Breast epithelium (tissue), 4 donors: ENCODE measurements at regions not wholly inside any gene's neighbourhood (a gene's known extent, or its start where the extent isn't known, plus 50 kb on each side); places are given as distances from the start of the nearest gene placed in this dataset.

ENCODE experiments used
- DNase-seq, 2 donors: peaks; one replicate each; pipeline ENCODE4 v3.0.0-alpha.2; 2019; ENCODE audit warnings: low spot score in 2 of 2
- H3K27ac ChIP-seq, 2 donors: fragments of 200-600 bp; sonication (generic) in 1 of 2; one replicate each; pipeline ENCODE4 v1.5.1; 2016 to 2019; ENCODE audit warnings: mild to moderate bottlenecking in 1 of 2
- H3K27me3 ChIP-seq, 2 donors: fragments of 200-600 bp; sonication (generic) in 1 of 2; one replicate each; pipeline versions ENCODE4 v1.5.1 to v1.6.0; 2017 to 2019; ENCODE audit warnings: control low read depth in 1 of 2, mild to moderate bottlenecking in 1 of 2
- H3K36me3 ChIP-seq: fragments of 200-600 bp; one replicate; pipeline ENCODE4 v1.5.1; 2019
- H3K4me1 ChIP-seq, 2 donors: fragments of 200-600 bp; sonication (generic); one replicate each; pipeline ENCODE4 v1.5.1; 2016 to 2019; ENCODE audit warnings: control low read depth in 1 of 2
- H3K4me3 ChIP-seq, 3 donors: fragments of 200-600 bp; sonication (generic); 1 replicate in 2 of 3; 2 replicates in 1 of 3; pipeline ENCODE4 v1.5.1; 2016 to 2019; ENCODE audit warnings: mild to moderate bottlenecking in 3 of 3, moderate library complexity in 2 of 3
- H3K9me3 ChIP-seq, 2 donors: fragments of 200-600 bp; sonication (generic) in 1 of 2; one replicate each; pipeline ENCODE4 v1.5.1; 2016 to 2019; ENCODE audit warnings: control low read depth in 1 of 2
- POLR2A ChIP-seq: fragments of 450-650 bp; IDR thresholded peaks from one replicate; pipeline ENCODE4 v1.6.1; 2016; ENCODE audit warnings: antibody characterized with exemption, mild to moderate bottlenecking, moderate library complexity
- POLR2AphosphoS5 ChIP-seq, 3 donors: sonication (generic); formaldehyde crosslinking; IDR thresholded peaks; one replicate each; pipeline ENCODE4 v1.6.1; 2017; ENCODE audit warnings: antibody characterized with exemption in 3 of 3
- intact Hi-C: fragments of 100-400 bp; cut with DNase I; formaldehyde crosslinking; loops from one replicate; pipeline ENCODE4 v1.15.1; 2023; ENCODE audit warnings: low total_unique reads
- TF ChIP-seq, protein P1 (sequence below), 3 donors: fragments of 450-650 bp; IDR thresholded peaks; one replicate each; pipeline ENCODE4 v1.5.1; 2016 to 2017; ENCODE audit warnings: antibody characterized with exemption in 3 of 3, mild to moderate bottlenecking in 3 of 3, moderate library complexity in 3 of 3

DNA sequence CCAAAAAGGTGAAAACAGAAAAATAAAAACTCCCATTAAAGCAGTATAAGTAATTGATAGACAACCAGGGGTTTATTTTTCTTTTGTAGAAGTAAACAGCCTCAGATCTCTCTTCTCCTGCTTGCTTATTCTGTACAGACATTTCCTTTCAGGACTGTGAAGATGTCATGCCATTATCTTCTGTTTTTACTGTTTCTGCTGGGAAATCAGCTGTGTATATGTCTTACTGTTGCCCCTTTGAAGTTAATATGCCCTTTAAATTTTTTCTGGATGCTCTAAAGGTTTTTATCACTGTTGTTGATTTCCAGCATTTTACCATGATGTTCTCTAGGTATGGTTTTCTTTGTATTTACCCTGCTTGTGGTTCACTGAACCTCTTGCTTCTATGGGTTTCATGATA lies 199.5 kb downstream of the NXNL2 start:
- no peak overlapping the region for H3K27ac ChIP-seq
- H3K4me3 ChIP-seq, result no peak overlapping the region
- H3K9me3 ChIP-seq, result no peaks in the 10 kb centered on the region
- H3K27me3 ChIP-seq, result no peaks in the 10 kb centered on the region
- DNase-seq, result no peak
- no peak for TF ChIP-seq POLR2A
- TF ChIP-seq, protein P1, sequence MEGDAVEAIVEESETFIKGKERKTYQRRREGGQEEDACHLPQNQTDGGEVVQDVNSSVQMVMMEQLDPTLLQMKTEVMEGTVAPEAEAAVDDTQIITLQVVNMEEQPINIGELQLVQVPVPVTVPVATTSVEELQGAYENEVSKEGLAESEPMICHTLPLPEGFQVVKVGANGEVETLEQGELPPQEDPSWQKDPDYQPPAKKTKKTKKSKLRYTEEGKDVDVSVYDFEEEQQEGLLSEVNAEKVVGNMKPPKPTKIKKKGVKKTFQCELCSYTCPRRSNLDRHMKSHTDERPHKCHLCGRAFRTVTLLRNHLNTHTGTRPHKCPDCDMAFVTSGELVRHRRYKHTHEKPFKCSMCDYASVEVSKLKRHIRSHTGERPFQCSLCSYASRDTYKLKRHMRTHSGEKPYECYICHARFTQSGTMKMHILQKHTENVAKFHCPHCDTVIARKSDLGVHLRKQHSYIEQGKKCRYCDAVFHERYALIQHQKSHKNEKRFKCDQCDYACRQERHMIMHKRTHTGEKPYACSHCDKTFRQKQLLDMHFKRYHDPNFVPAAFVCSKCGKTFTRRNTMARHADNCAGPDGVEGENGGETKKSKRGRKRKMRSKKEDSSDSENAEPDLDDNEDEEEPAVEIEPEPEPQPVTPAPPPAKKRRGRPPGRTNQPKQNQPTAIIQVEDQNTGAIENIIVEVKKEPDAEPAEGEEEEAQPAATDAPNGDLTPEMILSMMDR (IDR thresholded peaks at IDR 0.05), result no peak
- no peak for TF ChIP-seq POLR2AphosphoS5 (IDR thresholded peaks at IDR 0.05)
- intact Hi-C loops, result no loop called here
- H3K4me1 ChIP-seq, result no peaks in the 10 kb centered on the region
- H3K36me3 ChIP-seq, result no peaks in the 10 kb centered on the region

- intact Hi-C loops, result no loop called here
- Histone ChIP-seq H3K4me1 (no peaks in the 10 kb centered on the region), H3K27ac (no peak overlapping the region), H3K36me3 (no peaks in the 10 kb centered on the region), H3K4me3 (no peak overlapping the region), H3K9me3 (no peaks in the 10 kb centered on the region), H3K27me3 (no peaks in the 10 kb centered on the region)
- no peak for DNase-seq
- TF ChIP-seq POLR2AphosphoS5 (IDR thresholded peaks at IDR 0.05), result no peak
- TF ChIP-seq, protein P1 (IDR thresholded peaks at IDR 0.05), result no peak
- TF ChIP-seq POLR2A, result no peak
Observed at GRCh38 chr9:88736136-88736637, 201.2 kb downstream of the NXNL2 start.

DNA sequence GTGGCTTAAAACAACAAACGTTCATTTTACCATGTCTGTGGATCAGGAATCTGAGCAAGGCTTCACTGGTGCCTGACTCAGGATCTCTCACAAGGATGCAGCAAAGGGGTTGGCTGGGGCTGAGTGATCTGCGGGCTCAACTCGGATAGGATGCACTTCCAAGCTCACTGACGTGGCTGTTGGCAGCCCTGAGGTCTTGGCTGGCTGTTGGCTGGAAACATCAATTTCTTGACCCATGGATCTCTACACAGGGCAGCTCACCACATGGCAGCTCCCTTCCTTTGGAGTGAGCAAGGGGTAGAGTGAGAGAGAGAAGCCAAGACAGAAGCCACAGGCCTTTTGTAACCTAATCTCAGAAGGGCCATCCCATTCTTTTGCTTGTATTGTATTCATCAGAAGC lies 202.1 kb downstream of the NXNL2 start:
- Histone ChIP-seq H3K9me3 (no peaks in the 10 kb centered on the region), H3K36me3 (no peaks in the 10 kb centered on the region), H3K4me1 (no peaks in the 10 kb centered on the region), H3K27me3 (no peaks in the 10 kb centered on the region), H3K27ac (no peak overlapping the region), H3K4me3 (no peak overlapping the region)
- intact Hi-C loops, result no loop called here
- TF ChIP-seq, protein P1 (IDR thresholded peaks at IDR 0.05), result no peak
- no peak for TF ChIP-seq POLR2AphosphoS5 (IDR thresholded peaks at IDR 0.05)
- no peak for TF ChIP-seq POLR2A
- no peak for DNase-seq

- H3K4me1 ChIP-seq, result no peaks in the 10 kb centered on the region
- no peak overlapping the region for H3K27ac ChIP-seq
- DNase-seq, result no peak
- no peak overlapping the region for H3K4me3 ChIP-seq
- H3K27me3 ChIP-seq, result no peaks in the 10 kb centered on the region
- H3K9me3 ChIP-seq, result no peaks in the 10 kb centered on the region
- TF ChIP-seq POLR2AphosphoS5 (IDR thresholded peaks at IDR 0.05) (no peak), POLR2A (no peak)
- TF ChIP-seq, protein P1 (IDR thresholded peaks at IDR 0.05), result no peak
- H3K36me3 ChIP-seq, result no peaks in the 10 kb centered on the region
- intact Hi-C loops, result no loop called here
Observed at GRCh38 chr9:88737876-88738275, 202.9 kb downstream of the NXNL2 start.

- no peak for TF ChIP-seq POLR2A
- TF ChIP-seq, protein P1 (IDR thresholded peaks at IDR 0.05), result no peak
- no peak for TF ChIP-seq POLR2AphosphoS5 (IDR thresholded peaks at IDR 0.05)
- no peak overlapping the region for H3K27ac ChIP-seq
- H3K36me3 ChIP-seq, result no peaks in the 10 kb centered on the region
- H3K4me3 ChIP-seq, result no peak overlapping the region
- H3K9me3 ChIP-seq, result no peaks in the 10 kb centered on the region
- no peak for DNase-seq
- H3K4me1 ChIP-seq, result no peaks in the 10 kb centered on the region
- no peaks in the 10 kb centered on the region for H3K27me3 ChIP-seq
- intact Hi-C loops, result no loop called here
Observed at GRCh38 chr9:88738709-88739108, 203.7 kb downstream of the NXNL2 start.
